ENCODE measurements at regions not wholly inside any gene's neighbourhood (a gene's known extent, or its start where the extent isn't known, plus 50 kb on each side); places are given as distances from the start of the nearest gene placed in this dataset.
"Not testable (repeated sequence)": the region's sequence is repeated elsewhere in the genome, so short reads cannot be mapped to it uniquely, and the experiment has no call there.

DNA sequence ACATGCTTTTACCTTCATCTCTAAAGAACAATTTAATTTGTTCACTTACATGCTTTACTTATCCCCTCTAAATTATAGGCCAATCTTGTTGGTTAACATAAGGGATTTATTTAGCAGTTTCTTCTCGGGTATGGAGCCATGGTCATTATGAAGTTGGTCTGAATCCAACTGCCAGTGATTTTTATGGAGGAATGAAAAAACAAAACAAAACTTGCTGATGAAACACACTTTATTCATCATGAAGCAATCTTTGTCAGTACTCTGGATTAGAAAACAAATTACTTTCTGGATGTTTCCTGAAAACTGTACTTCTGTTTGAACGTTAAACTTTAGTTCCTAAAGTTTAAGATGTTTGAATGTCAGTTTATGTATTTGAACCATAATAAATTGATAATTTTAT, 715.8 kb downstream of the KLHL13 start:
- no peak overlapping the region for H3K4me3 ChIP-seq (replicated peaks in 1 of 3)
- TF ChIP-seq POLR2A (IDR thresholded peaks at IDR 0.05) = no peak
- TF ChIP-seq, protein P1, sequence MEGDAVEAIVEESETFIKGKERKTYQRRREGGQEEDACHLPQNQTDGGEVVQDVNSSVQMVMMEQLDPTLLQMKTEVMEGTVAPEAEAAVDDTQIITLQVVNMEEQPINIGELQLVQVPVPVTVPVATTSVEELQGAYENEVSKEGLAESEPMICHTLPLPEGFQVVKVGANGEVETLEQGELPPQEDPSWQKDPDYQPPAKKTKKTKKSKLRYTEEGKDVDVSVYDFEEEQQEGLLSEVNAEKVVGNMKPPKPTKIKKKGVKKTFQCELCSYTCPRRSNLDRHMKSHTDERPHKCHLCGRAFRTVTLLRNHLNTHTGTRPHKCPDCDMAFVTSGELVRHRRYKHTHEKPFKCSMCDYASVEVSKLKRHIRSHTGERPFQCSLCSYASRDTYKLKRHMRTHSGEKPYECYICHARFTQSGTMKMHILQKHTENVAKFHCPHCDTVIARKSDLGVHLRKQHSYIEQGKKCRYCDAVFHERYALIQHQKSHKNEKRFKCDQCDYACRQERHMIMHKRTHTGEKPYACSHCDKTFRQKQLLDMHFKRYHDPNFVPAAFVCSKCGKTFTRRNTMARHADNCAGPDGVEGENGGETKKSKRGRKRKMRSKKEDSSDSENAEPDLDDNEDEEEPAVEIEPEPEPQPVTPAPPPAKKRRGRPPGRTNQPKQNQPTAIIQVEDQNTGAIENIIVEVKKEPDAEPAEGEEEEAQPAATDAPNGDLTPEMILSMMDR (IDR thresholded peaks at IDR 0.05) = no peak
- no peaks in the 10 kb centered on the region for H3K27me3 ChIP-seq
- H3K36me3 ChIP-seq = no peaks in the 10 kb centered on the region
- WGBS, 2 donors = 68 to 72% methylated on average over 2 of the region's 2 CpGs
- intact Hi-C loops (cut with DNase I) = no loop called here
- no peak for DNase-seq
- H3K4me1 ChIP-seq = no peaks in the 10 kb centered on the region
- no peaks in the 10 kb centered on the region for H3K9me3 ChIP-seq
- H3K27ac ChIP-seq = no peak overlapping the region

- Histone ChIP-seq H3K27ac (no peak overlapping the region), H3K4me3 (replicated peaks in 1 of 3) (no peak overlapping the region), H3K9me3 (no peaks in the 10 kb centered on the region), H3K27me3 (no peaks in the 10 kb centered on the region), H3K36me3 (no peaks in the 10 kb centered on the region), H3K4me1 (no peaks in the 10 kb centered on the region)
- WGBS, 2 donors = 75 to 88% methylated on average over 2 of the region's 2 CpGs
- DNase-seq = no peak
- TF ChIP-seq, protein P1 (IDR thresholded peaks at IDR 0.05) = no peak
- no peak for TF ChIP-seq POLR2A (IDR thresholded peaks at IDR 0.05)
- intact Hi-C loops (cut with DNase I) = no loop called here
Observed at GRCh38 chrX:117400005-117400404, 716.6 kb downstream of the KLHL13 start.

DNA sequence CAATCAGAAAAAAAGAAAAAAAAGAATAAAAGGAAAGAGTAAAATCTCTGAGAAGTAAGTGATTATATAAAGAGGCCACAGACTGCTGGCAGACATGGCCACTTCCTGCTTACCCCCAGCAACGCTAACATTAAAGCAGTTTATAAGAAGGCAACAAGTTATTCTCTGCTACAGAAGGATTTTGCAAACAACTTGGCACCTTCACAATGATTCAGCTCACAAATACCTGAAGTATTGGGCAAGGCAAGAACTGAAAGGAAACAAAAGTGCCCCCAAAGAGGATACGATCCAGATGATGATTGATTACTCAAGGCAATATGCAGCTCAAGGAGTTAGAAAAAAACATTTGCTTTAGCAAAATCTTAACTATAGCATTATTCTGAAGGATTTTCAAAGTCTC, 718.8 kb downstream of the KLHL13 start:
- Histone ChIP-seq H3K4me3 (replicated peaks in 1 of 3) (no peak overlapping the region), H3K27ac (no peak overlapping the region), H3K4me1 (no peaks in the 10 kb centered on the region), H3K9me3 (no peaks in the 10 kb centered on the region), H3K27me3 (no peaks in the 10 kb centered on the region), H3K36me3 (no peaks in the 10 kb centered on the region)
- WGBS, 2 donors = 81 to 89% methylated on average over 2 of the region's 2 CpGs
- TF ChIP-seq, protein P1 (IDR thresholded peaks at IDR 0.05) = no peak
- TF ChIP-seq POLR2A (IDR thresholded peaks at IDR 0.05) = no peak
- DNase-seq = no peak
- intact Hi-C loops (cut with DNase I) = no loop called here

DNA sequence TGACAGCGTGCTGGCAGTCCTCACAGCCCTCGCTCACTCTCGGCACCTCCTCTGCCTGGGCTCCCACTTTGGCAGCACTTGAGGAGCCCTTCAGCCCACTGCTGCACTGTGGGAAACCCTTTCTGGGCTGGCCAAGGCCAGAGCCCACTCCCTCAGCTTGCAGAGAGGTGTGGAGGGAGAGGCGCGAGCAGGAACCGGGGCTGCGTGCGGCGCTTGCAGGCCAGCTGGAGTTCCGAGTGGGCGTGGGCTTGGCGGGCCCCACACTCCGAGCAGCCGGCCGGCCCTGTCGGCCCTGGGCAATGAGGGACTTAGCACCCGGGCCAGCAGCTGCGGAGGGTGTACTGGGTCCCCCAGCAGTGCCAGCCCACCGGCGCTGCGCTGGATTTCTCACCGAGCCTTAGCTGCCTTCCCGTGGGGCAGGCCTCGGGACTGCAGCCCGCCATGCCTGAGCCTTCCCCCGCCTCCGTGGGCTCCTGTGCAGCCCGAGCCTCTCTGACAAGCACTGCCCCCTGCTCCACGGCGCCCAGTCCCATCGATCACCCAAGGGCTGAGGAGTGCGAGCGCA, 722.0 kb downstream of the KLHL13 start:
- H3K4me3 ChIP-seq (replicated peaks in 1 of 3); H3K27me3 ChIP-seq; H3K4me1 ChIP-seq; H3K9me3 ChIP-seq; intact Hi-C loops (cut with DNase I); DNase-seq; H3K27ac ChIP-seq; H3K36me3 ChIP-seq: not testable (repeated sequence)
- WGBS, 2 donors = 90 to 96% methylated on average over 3 to 5 of the region's 33 CpGs

- H3K36me3 ChIP-seq; H3K4me3 ChIP-seq (replicated peaks in 1 of 3); intact Hi-C loops (cut with DNase I); DNase-seq; H3K27ac ChIP-seq; H3K4me1 ChIP-seq; H3K9me3 ChIP-seq; H3K27me3 ChIP-seq: not testable (repeated sequence)
- 91 to 100% methylated on average over 1 to 4 of the region's 5 CpGs for WGBS, 2 donors
Observed at GRCh38 chrX:117392360-117392759, 724.2 kb downstream of the KLHL13 start.

DNA sequence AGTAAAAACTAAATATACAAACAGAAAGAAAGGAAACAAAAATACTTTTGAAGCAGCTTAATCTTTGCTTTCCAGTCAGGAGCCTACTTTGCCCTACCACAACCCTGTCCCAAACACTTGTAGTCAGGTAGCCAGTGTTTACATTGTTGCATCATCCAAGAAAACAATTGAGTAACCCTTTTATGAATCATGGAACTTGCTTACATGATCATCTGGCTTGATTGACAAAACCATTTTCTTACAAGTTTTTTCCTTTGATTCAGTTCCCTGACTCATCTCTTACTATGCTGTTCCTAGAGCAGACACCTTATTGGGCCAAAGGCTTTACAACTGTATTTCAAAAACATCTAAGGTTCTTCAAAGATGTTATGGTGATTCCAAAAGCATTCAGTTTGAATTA, 740.1 kb downstream of the KLHL13 start:
- Histone ChIP-seq H3K4me3 (replicated peaks in 1 of 3) (no peak overlapping the region), H3K27ac (no peak overlapping the region), H3K27me3 (no peaks in the 10 kb centered on the region), H3K4me1 (no peaks in the 10 kb centered on the region), H3K9me3 (no peaks in the 10 kb centered on the region), H3K36me3 (no peaks in the 10 kb centered on the region)
- DNase-seq = no peak
- intact Hi-C loops (cut with DNase I) = no loop called here
- TF ChIP-seq POLR2A (IDR thresholded peaks at IDR 0.05) = no peak
- TF ChIP-seq, protein P1 (IDR thresholded peaks at IDR 0.05) = no peak
